ENCODE measurements at regions not wholly inside any gene's neighbourhood (a gene's known extent, or its start where the extent isn't known, plus 50 kb on each side); places are given as distances from the start of the nearest gene placed in this dataset.
A peak's percentile ranks its signal among the peaks of the same experiment; 100 is the strongest.

- intact Hi-C loops (cut with DNase I; ENCODE audit: low total_unique reads): no loop called here
Measured at GRCh38 chr3:54036543-54036942, 85.8 kb upstream of the CACNA2D3 start.

DNA sequence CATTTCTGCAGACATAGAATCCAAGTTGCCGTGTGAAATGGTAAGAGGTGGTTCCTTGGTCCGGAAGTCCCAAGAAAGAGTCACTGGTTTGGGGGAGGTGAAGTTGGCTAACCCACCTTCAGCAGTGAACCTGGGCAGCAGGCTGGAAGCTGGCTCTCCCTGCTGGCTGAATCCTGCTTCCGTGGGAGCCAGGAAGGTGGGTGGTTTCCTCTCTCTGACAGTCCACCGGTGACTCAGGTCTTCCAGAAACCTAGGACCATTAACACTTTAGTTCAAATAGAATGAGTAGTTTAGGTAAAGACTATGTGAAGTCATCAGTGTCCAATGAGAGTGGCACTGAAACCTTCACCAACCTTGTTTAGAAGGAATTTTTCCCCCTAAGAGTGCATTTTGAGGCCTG, 87.4 kb upstream of the CACNA2D3 start:
- H3K9me3 ChIP-seq: no peaks in the 10 kb centered on the region
- no peak overlapping the region for H3K27ac ChIP-seq
- DNase-seq: no peak
- H3K36me3 ChIP-seq: no peaks in the 10 kb centered on the region
- WGBS, 5 donors: 77 to 89% (median 82%) methylated on average over 4 of the region's 4 CpGs
- no peak for TF ChIP-seq CTCF (IDR thresholded peaks at IDR 0.05)
- TF ChIP-seq POLR2A (IDR thresholded peaks at IDR 0.05): no peak
- TF ChIP-seq EP300 (IDR thresholded peaks at IDR 0.05): no peak
- no peak for TF ChIP-seq POLR2AphosphoS5 (IDR thresholded peaks at IDR 0.05)
- H3K4me1 ChIP-seq: no peaks in the 10 kb centered on the region
- intact Hi-C loops (cut with DNase I; ENCODE audit: low total_unique reads): no loop called here
- no peak overlapping the region for H3K4me3 ChIP-seq
- no peaks in the 10 kb centered on the region for H3K27me3 ChIP-seq

More at GRCh38 chr3:54036543-54036942, 85.8 kb upstream of the CACNA2D3 start:
- Histone ChIP-seq H3K4me1 (no peaks in the 10 kb centered on the region), H3K4me3 (no peak overlapping the region), H3K36me3 (no peaks in the 10 kb centered on the region), H3K27ac (no peak overlapping the region), H3K9me3 (no peaks in the 10 kb centered on the region), H3K27me3 (no peaks in the 10 kb centered on the region)
- WGBS, 5 donors: 93 to 98% (median 95%) methylated on average over 2 of the region's 2 CpGs
- no peak for DNase-seq
- TF ChIP-seq POLR2AphosphoS5 (IDR thresholded peaks at IDR 0.05) (no peak), EP300 (IDR thresholded peaks at IDR 0.05) (no peak), CTCF (IDR thresholded peaks at IDR 0.05) (no peak), POLR2A (IDR thresholded peaks at IDR 0.05) (no peak)

GRCh38 chr3:54033761-54034160, 88.6 kb upstream of the CACNA2D3 start:
- DNase-seq: peak in 1 of 2 donors; percentile 18
- Histone ChIP-seq H3K36me3 (no peaks in the 10 kb centered on the region), H3K27me3 (no peaks in the 10 kb centered on the region), H3K27ac (no peak overlapping the region), H3K4me3 (no peak overlapping the region), H3K9me3 (no peaks in the 10 kb centered on the region), H3K4me1 (no peaks in the 10 kb centered on the region)
- 85 to 92% (median 89%) methylated on average over 17 of the region's 17 CpGs for WGBS, 5 donors
- intact Hi-C loops (cut with DNase I; ENCODE audit: low total_unique reads): no loop called here
- TF ChIP-seq EP300 (IDR thresholded peaks at IDR 0.05): no peak
- no peak for TF ChIP-seq CTCF (IDR thresholded peaks at IDR 0.05)
- TF ChIP-seq POLR2A (IDR thresholded peaks at IDR 0.05): no peak
- TF ChIP-seq POLR2AphosphoS5 (IDR thresholded peaks at IDR 0.05): no peak

- intact Hi-C loops (cut with DNase I; ENCODE audit: low total_unique reads): no loop called here
- Histone ChIP-seq H3K4me1 (no peaks in the 10 kb centered on the region), H3K36me3 (no peaks in the 10 kb centered on the region), H3K4me3 (no peak overlapping the region), H3K27ac (no peak overlapping the region), H3K9me3 (no peaks in the 10 kb centered on the region), H3K27me3 (no peaks in the 10 kb centered on the region)
- DNase-seq: peak in 1 of 2 donors; percentile 23
- TF ChIP-seq POLR2A (IDR thresholded peaks at IDR 0.05): no peak
- no peak for TF ChIP-seq CTCF (IDR thresholded peaks at IDR 0.05)
- no peak for TF ChIP-seq EP300 (IDR thresholded peaks at IDR 0.05)
- TF ChIP-seq POLR2AphosphoS5 (IDR thresholded peaks at IDR 0.05): no peak
- 62 to 77% (median 71%) methylated on average over 5 of the region's 5 CpGs for WGBS, 5 donors
Measured at GRCh38 chr3:54032598-54032997, 89.8 kb upstream of the CACNA2D3 start.
